HepG2 (cell line): ENCODE measurements at regions not wholly inside any gene's neighbourhood (a gene's known extent, or its start where the extent isn't known, plus 50 kb on each side); places are given as distances from the start of the nearest gene placed in this dataset.

ENCODE experiments used
- FOXM1 ChIP-seq: sonication (generic); formaldehyde crosslinking; IDR thresholded peaks from 2 replicates; pipeline ENCODE4 v1.5.0; 2020; ENCODE audit warnings: missing genetic modification reagents
- KAT2B ChIP-seq: fragments of 150-350 bp; IDR thresholded peaks from 2 replicates; pipeline ENCODE4 v1.6.1; 2014; ENCODE audit warnings: low read depth, low read length, borderline replicate concordance
- MYC ChIP-seq: sonication (generic); formaldehyde crosslinking; IDR thresholded peaks from 2 replicates; pipeline ENCODE4 v1.9.0; 2021; ENCODE audit warnings: missing genetic modification reagents, borderline replicate concordance
- NFE2L2 ChIP-seq: fragments of 150-350 bp; IDR thresholded peaks from 2 replicates; pipeline ENCODE4 v1.6.1; 2014; ENCODE audit warnings: low read length
- SALL1 ChIP-seq: sonication (generic); formaldehyde crosslinking; IDR thresholded peaks from 2 replicates; pipeline ENCODE4 v1.8.0; 2022; ENCODE audit warnings: mild to moderate bottlenecking, missing genetic modification reagents
- ZHX2 ChIP-seq, 2 experiments: sonication (generic) in 1 of 2; formaldehyde crosslinking in 1 of 2; IDR thresholded peaks; 2 replicates each; pipeline versions ENCODE4 v1.6.1 to v1.9.0; 2014 to 2022; ENCODE audit warnings: antibody characterized with exemption in 1 of 2, borderline replicate concordance in 1 of 2, inconsistent platforms in 1 of 2, low read depth in 1 of 2, missing genetic modification reagents in 1 of 2
- ZNF574 ChIP-seq: sonication (generic); formaldehyde crosslinking; IDR thresholded peaks from 2 replicates; pipeline ENCODE4 v1.4.0; 2020; ENCODE audit warnings: missing genetic modification reagents
- ZNF768 ChIP-seq: sonication (generic); formaldehyde crosslinking; IDR thresholded peaks from 2 replicates; pipeline ENCODE4 v1.4.0; 2020; ENCODE audit warnings: missing genetic modification reagents

- TF ChIP-seq ZNF574 (CRISPR knock-in tag) (no peak), ZNF768 (CRISPR knock-in tag) (no peak), FOXM1 (CRISPR knock-in tag) (no peak), KAT2B (no peak), SALL1 (CRISPR knock-in tag) (no peak), NFE2L2 (no peak), ZHX2 (IDR thresholded peaks at IDR 0.05; ENCODE audit: low read depth) (no peak), ZHX2 (CRISPR knock-in tag; IDR thresholded peaks at IDR 0.05; ENCODE audit: borderline replicate concordance) (no peak), MYC (no peak)
These were observed 56.5 kb upstream of the JADE2 start (continued) for GRCh38 chr5:134468921-134469400.
